DMS 273 (cell line): ENCODE measurements at regions not wholly inside any gene's neighbourhood (a gene's known extent, or its start where the extent isn't known, plus 50 kb on each side); places are given as distances from the start of the nearest gene placed in this dataset.
"Not testable (repeated sequence)": the region's sequence is repeated elsewhere in the genome, so short reads cannot be mapped to it uniquely, and the experiment has no call there.

ENCODE experiments used
- DNase-seq: peaks from one replicate; lab custom pipeline; 2025; ENCODE audit not compliant: unreplicated experiment; lab: John Stamatoyannopoulos, UW

DNA sequence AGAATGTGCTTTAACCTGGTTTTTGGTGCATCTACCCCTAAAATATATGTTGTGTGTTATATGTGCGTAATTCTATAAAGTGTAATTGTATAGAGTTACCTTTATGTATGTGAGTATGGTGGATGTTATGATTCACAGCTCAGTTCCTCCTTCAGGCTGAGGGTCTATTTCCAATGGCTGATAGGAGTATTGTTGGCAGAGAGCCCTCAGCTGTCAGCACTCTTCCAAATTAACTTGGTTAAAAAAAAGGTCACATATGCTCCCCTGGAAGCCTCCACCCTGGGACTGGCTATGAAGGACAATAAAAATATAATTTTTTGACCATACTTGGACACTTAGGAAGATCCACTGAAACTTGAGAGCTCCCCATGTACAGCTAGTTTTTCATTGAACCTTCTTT is 250.4 kb upstream of the CDH12 start:
- DNase-seq, result peak; percentile 87

DNA sequence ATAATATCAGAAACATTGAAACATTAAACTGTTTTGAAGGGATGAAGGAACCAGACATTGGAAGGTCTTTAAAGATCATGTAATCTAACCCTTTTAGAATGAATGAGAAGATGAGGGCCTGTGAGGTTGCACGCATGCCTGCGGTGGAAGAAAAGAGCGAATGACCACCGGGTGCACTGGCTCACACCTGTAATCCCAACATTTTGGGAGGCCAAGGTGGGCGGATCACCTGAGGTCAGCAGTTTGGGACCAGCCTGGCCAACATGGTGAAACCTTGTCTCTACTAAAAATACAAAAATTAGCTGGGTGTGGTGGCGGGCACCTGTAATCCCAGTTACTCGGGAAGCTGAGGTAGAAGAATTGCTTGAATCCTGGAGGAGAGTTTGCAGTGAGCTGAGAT is 242.3 kb upstream of the CDH12 start:
- not testable (repeated sequence) for DNase-seq

DNA sequence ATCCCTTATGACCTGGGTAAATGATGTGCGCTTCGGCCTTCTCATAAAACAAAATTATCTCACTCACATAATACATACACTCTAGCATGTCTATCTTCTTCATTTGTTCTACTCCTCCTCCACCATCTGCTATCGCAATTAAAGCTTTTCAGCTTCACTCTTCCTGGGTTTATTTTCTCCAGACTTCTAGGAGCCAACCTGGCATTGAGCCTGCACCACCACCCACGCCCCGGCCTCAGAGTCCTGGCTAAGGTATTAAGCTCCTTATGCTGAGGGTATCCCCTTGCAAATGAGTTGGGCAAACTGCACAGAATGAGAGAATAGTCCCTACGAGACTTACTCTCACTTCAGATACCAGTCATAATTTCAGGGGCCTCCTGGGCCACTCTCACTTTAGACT is 236.1 kb upstream of the CDH12 start:
- DNase-seq, result peak; percentile 98

DNA sequence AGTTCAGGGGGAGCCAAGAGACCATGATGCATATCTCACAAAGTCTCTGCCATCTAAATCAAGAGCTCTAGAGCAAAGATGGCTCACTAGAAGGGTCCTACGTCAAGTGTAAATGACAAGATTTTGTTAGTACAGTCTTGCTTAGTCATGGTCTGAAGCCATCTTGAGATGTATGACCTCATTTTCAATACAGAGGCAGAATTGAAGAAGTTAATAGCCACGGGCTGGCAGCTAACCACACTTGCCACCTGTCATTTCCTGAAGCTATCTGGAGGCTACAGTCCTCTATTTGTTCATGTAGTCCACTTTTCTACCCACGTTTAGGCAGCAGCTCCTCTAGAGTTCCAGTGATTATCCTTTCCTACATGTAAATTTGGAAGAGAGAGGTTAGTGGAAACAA is 231.7 kb upstream of the CDH12 start:
- peak; percentile 87 for DNase-seq

DNA sequence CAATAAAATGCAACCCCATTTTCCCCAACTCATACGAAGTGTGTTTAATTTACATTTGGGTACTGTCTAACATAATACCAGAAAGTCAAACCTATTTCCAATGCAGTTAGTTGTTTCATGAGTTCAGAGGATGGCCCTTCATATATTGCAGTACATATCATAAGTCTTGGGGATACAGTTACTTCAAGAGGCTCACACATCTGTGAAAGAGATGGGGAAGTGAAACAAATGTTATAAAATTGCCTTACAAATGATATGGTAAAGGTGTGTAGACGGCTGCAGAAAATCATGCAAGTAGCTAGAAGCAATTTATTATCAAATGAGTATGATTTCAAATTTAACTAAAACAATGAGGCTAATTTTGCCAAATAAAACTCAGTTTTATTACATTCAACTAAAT is 219.0 kb upstream of the CDH12 start:
- DNase-seq, result no peak

DNA sequence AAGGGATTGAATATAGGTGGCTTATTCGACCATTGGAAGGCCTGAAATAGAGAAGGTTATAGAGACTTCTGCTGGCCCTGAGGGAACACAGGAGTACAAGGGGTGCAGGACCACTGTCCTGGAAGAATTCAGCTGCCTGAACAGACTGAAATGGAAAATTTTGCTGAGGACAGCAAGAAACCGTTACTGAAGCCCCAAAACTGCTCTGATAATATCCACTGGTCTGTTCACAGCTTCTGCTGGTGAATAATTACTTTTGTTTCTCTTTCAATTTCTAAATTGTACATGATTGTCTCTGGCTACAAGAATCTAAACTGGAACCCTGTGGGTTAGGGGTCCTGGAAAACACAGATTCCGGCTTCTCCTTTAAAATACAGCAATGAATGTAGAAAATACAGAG is 218.5 kb upstream of the CDH12 start:
- DNase-seq, result no peak

DNA sequence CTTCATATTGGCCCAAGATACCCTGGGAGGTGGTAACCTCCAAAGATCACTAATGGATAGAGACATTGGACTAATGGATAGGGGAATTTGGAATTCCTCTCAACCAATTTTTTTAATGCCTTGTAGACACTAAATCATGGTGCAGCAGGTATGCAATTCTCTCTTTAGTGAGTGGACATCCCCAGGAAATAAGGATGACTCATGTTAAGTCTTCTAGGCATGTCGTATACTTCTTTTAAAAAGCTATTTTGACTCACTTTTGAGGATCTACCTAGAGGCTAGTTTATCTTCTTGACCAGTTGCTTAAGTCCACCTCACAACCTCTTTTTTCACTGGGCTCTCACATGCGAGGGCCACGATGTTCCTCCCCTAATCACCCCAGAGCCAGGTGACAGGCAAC is 211.6 kb upstream of the CDH12 start:
- DNase-seq, result no peak

DNA sequence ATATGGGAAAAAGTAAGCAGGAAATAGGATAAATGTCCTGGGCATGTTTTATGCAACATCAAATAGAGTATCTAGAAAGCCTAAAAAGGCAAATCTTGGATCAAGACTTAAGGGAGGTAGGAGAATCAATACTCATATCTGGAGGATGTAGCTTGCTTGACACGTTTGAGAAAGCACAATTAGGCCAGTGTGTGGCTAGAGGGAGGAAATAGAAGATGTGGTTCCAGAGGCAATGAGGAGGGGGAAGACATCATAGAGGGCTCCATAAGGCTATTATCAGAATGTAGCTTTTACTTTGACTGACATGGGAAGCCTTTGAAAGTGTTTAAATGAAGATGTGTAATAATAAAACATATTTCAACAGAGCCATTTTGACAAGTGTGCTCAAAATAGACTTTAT is 200.7 kb upstream of the CDH12 start:
- no peak for DNase-seq

DNA sequence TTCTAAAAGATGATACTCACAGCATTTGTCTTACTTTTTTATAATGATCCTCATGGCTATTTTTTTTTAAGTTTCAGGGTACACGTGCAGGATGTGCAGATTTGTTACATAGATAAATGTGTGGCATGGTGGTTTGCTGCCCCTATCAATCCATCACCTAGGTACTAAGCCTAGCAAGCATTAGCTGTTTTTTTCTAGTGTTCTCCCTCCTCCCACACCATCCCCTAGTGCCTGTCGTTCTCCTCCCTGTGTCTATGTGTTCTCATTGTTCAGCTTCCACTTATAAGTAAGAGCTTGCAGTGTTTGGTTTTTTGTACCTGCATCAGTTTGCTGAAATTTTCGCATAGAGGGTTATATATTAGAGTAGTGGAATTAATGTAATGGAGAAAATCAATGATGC is 189.1 kb upstream of the CDH12 start:
- DNase-seq, result peak; percentile 65

DNA sequence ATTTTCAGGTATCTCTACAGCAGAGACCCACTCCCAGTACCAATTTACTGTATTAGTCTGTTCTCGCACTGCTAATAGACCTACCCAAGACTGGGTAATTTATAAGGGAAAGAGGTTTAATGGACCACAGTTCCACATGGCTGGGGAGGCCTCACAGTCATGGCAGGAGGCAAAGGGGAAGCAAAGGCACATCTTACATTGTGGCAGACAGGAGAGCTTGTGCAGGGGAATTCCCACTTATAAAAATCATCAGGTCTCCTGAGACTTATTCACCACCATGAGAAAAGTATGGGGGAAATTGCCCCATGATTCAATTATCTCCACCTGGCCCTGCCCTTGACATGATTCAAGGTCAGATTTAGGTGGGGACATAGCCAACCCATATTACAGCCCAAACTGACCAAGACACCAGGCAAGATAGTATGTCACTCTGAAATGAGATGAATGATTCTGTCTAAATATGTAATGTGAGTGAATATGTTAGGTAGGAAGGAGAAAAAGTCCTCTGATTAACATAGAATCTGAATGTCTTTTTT is 182.5 kb upstream of the CDH12 start:
- DNase-seq, result no peak

DNA sequence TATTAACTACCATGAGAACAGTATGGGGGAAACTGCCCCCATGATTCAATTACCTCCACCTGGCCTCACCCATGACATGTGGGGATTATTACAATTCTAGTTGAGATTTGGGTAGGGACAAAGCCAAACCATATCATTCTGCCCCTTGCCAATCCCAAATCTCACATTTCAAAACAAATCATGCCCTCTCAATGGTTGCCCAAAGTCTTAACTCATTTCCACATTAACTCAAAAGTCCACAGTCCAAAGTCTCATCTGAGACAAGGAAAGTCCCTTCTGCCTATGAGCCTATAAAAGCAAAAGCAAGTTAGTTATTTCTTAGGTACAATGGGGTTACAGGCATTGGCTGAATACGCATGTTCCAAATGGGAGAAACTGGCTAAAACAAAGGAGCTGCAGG is 180.7 kb upstream of the CDH12 start:
- no peak for DNase-seq

DNA sequence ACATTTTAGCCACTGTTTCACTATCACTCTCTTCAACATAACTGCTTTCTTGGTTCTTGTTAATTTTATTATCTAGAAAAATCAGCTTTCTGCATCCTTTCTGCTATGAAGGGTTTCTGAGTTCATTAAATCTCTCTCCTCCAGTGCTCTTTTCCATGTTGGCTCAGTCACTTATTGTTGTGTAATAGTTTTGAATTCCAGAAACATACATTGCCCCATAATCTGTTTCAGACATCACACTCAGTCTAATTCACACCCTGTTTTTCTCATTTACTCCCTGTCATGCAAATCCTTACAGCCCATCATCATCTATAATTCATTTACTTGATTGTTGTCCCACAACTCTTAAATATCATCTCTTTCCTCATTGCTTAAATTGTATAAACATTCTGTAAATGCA is 176.1 kb upstream of the CDH12 start:
- no peak for DNase-seq

DNA sequence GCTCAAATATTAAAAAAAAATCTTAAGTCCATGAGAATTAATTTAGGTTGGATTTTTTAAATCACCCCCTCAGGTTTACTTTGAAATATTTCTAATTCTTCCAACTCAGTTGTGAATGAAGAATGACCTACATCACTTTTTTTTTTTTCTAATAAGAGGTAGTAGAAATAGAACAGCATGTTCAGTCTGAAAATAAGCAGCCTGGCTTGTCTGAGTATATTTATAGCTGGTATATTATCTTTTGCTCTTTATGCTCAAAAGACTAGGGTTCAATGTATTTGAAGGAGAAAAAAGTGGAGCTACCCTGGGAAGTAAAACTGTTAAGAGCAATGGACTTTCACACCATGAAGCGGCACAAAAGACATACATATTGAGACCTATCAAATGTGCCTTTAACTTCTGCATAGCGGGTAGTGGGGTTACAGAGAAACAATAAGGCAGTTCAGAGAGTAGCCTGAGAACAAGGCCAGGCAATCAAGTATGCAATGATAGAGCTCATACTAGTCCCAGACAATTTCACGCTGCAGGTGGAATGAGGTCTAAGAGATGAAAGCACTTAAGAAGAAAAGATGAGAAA is 175.4 kb upstream of the CDH12 start:
- no peak for DNase-seq

DNA sequence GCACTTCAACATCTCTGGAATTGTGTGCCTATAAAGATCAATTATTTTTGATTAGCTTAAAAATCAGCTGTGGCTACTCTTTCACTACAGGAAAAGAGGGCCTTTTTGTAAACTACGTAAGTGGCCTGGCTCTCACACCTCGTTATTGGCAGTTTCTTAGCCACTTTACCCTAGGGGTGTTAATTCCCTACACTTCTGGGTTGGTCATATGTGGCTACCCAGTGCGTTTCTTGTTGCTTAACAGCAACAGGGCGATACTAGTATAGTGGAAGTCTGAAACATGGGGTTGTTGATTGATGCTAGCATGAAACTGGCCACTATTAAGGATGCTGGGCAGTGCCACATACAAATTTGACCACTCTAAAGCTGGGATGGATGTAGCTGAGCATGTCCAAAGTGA is 174.7 kb upstream of the CDH12 start:
- no peak for DNase-seq

DNA sequence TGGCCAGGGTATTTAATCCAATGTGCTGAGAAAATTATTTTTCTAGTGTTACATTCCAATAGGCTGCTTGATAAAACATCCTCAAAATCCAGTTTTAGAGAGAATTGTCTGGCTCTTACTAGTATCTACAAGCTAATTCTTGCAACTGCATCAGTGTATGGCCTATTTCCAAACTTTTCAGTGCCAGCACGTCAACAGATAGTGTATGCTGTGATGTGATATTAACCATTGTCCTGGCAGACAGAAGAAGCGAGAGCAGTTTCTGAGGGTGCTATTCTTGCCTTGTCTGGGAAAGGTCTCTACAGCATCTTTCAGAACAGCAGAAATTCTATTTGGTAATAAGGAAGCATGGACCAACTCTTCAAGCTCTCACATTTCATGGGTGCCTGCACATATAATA is 174.2 kb upstream of the CDH12 start:
- DNase-seq, result peak; percentile 31

DNA sequence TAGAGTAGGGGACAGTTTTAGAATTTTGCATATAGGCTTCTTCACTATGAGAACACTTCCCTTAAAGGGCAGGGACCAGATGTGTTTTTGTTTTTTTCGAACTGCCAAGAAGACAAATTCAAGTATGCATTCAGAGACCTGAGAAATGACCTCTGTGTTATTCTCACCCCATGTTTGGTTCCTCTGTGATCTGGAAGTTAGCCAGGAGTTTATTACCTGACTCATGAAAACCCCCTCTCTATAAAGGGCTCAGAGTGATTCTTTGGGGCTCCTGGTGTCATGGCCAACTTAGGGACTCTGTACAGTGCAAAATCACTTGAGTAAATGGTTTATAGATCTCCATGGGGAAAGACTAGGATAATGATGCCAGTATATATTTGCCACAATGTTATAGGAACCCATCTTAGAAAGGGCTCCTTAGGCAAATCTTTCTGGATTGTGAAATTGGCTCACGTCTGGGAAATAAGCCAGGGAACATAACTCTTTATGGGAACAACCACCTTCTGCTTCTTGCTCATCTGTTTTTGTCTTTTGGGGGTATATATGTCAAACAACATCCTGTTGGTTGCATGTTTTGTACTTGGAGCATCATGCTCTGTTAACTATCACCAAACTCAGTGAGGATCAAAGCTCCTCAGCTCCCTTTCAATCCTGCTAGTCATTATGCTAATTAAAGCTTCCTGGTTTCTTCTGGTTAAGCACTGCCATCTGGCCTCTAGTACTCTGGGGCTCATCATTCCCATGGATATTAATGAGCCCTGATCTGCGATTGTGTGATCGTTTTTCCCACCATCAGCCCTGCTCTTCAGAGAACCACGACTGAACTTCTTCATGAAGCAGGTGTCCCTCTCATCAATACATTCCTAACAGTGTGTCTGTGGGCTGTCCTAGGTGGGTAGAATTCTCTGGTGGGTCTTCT is 173.4 kb upstream of the CDH12 start:
- peak; percentile 94 for DNase-seq

DNA sequence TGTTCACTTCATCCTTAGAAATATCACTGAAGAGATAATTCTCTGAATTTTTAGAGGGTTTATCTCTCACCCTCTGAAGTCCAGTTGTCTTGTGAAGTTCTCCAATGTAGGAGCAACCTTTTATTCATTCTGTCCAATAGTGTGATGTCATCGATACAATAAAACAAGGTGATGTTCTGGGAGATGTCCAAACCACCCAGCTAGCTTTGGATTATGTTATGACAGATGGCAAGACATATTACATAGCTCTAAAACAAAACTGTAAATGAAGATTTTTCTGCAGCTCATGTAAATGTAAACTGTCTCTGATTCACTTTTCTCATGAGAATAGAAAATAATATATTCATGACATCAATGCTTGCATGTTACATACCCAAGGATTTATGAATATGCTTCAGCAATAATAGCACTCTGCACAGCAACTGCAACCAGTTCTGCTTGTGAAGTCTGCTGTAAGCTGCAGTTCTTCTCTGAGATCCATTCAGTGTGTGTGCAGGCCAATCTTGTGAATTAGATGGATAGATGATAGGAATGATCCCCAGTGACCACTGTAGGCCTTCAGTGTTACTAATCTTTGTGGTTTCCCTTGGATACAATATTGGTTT is 172.6 kb upstream of the CDH12 start:
- peak; percentile 67 for DNase-seq

DNA sequence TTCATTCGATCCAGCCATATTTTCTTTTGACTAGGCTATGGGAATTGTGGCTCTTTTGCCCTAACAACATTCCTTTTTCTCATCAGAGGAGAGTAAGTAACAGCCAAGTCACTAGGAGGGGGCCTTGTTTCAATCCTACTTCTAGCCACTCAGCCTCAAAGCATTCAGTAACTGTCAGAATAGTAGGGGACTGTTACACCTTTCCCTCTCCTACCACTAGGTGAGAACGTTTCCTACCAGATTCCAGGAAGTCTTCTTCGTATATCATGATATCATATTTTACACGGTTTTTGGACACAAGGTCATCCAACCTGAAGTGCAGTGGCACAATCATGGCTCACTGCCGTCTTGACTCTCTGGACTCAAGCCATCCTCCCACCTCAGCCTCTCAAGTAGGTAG is 171.3 kb upstream of the CDH12 start:
- no peak for DNase-seq

DNA sequence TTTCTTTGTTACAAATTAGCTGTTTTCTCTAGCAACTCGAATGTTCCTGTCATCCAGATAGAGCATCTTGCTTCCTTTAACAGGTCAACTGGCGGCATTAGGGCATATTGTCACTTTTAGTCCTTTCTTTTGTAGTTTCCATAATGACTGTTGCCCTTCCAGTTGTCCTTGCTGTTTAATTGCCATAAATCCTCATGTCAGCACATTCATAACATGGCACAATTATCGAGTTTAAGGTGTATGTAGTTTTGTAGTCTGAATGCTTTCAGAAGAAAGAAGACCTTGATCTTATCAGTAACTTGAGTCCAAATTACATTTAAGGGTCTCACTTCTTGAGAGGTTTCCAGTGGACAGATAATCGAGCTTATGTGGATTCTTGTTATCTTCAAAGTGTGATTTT is 161.7 kb upstream of the CDH12 start:
- peak; percentile 39 for DNase-seq

DNA sequence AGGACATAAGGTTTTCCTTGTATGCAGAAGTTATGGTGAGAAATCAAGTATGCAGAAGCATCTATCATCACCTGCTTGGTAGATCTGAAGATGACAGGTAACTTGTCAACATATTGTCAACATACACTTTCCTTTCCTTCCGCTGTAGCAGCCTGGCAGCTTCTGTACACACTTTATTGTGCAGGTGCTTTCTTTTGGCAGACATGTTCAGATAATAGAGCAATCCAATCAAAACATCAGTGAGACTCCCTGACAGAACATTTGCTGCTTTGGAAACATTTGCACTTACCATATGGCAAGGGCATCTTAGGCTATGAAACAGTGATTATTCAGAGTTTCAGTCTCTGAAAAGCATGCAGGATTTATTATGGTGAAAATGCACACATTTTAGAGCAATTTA is 161.1 kb upstream of the CDH12 start:
- DNase-seq, result peak; percentile 88

DNA sequence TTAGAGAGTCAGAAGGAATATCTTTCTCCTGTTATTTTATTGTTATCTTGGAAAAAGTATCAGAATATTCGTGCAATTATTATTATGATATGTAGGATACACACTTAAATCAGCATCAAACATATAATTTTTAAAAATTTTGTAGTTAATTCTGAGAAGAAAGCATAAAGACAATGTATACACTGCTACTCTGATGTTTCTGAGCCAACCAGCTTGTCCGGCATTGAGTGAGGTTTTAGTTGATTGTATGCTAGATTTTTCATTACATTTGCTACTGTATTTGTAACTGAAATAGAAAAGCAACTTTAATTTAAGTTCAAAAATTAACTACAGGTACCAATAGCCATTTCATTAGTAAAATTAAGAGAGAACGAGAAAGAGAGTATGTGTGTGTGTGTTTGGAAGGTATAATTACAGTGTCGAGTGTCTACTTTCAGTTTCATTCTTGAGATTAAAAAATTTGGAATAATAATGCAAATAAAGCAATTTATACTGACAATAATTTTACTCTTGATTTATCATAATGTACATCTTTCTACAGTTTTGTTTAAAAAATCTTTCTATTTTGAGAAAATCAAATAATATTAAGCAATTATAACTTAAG is 160.4 kb upstream of the CDH12 start:
- DNase-seq, result peak; percentile 55

DNA sequence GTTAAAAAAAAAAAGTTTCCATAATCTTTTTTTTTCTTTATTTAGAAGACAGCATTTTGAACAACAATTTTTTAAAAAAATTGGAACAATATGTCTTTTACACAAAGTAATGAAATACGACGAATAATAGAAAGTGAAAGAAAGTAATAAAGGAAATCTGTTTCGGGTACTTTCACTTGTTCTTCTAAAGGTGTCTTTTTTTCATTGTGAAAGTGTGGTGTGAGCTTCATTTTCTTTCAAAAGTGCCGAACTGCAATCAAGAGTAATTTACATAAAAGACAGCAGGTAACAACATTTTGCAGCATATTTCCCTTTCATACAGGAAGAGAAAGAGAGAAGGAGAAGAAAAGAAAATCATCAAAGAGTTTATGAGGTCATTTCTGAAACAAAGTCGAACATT is 159.7 kb upstream of the CDH12 start:
- no peak for DNase-seq
